ENCODE measurements at regions not wholly inside any gene's neighbourhood (a gene's known extent, or its start where the extent isn't known, plus 50 kb on each side); places are given as distances from the start of the nearest gene placed in this dataset.

DNA sequence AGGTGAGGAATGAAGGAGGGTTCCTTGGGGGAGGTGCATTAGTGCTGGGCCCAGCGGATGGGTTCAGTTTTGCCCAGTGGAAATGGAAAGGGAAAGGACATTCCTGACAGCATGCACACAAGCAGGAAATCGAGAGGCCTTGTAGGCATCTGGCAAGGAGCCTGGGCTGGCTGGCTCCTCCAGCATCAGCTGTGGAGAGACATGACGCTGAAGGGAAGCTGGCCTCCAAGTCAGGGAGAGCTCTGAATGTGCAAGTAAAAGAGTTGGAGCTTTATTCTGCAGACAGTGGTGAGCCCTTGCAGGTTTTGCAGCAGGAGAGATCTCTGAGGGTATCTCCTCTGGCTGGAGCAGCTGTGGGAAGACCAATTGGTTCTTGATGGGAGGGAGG, 154.3 kb downstream of the MRPL14 start:
- H3K4me3 ChIP-seq (ENCODE audit: low read depth, low read length), result no peak overlapping the region
- no peak for TF ChIP-seq CTCF (conservative IDR thresholded peaks at IDR 0.05; ENCODE audit: low read depth, low read length)
- DNase-seq (ENCODE audit: low read depth), result no peak

DNA sequence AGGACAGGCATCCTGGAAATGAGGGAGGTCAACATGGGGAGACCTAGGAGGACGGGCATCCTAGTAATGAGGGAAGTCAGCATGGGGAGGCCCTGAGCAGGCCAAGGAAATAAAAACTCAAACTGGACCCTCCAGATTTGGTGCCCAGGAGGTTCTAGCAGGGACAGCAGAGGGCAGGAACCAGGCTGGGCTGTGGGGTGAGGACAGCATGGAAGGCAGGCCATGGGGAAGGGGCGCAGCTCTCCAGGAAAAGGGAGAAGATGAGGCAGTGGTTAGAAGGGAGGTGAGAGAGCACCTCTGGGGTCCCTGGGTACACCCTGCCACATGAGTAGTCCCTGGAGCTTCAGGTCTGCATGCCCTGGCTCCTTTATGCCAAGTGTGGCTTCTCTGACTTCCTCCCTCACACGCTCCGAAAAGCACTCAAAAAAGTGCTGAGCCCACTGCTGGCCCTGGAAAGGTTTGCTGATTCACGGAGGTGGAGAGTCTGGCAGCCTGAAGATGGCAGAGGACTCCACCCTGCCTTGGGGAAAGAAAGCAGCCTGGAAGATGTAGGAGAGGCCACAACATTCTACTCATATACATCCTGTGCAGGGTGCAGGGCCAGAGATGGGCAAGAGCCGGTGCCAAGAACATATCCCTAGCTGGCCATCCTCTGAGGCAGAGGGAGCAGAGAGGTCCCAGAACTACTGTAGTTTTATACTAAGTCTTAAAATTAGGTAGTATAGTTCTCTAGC, 154.9 kb downstream of the MRPL14 start:
- no peak for TF ChIP-seq CTCF (conservative IDR thresholded peaks at IDR 0.05; ENCODE audit: low read depth, low read length)
- no peak for DNase-seq (ENCODE audit: low read depth)
- H3K4me3 ChIP-seq (ENCODE audit: low read depth, low read length), result no peak overlapping the region

- no peak for DNase-seq (ENCODE audit: low read depth)
- H3K4me3 ChIP-seq (ENCODE audit: low read depth, low read length), result no peak overlapping the region
- no peak for TF ChIP-seq CTCF (conservative IDR thresholded peaks at IDR 0.05; ENCODE audit: low read depth, low read length)
Measured at GRCh38 chr6:43971776-43972126, 155.5 kb downstream of the MRPL14 start.

- no peak overlapping the region for H3K4me3 ChIP-seq (ENCODE audit: low read depth, low read length)
- TF ChIP-seq CTCF (conservative IDR thresholded peaks at IDR 0.05; ENCODE audit: low read depth, low read length), result no peak
- DNase-seq (ENCODE audit: low read depth), result no peak
Measured at GRCh38 chr6:43970913-43971775, 156.1 kb downstream of the MRPL14 start.

GRCh38 chr6:43970068-43970912, 157.0 kb downstream of the MRPL14 start:
- no peak overlapping the region for H3K4me3 ChIP-seq (ENCODE audit: low read depth, low read length)
- no peak for DNase-seq (ENCODE audit: low read depth)
- no peak for TF ChIP-seq CTCF (conservative IDR thresholded peaks at IDR 0.05; ENCODE audit: low read depth, low read length)

DNA sequence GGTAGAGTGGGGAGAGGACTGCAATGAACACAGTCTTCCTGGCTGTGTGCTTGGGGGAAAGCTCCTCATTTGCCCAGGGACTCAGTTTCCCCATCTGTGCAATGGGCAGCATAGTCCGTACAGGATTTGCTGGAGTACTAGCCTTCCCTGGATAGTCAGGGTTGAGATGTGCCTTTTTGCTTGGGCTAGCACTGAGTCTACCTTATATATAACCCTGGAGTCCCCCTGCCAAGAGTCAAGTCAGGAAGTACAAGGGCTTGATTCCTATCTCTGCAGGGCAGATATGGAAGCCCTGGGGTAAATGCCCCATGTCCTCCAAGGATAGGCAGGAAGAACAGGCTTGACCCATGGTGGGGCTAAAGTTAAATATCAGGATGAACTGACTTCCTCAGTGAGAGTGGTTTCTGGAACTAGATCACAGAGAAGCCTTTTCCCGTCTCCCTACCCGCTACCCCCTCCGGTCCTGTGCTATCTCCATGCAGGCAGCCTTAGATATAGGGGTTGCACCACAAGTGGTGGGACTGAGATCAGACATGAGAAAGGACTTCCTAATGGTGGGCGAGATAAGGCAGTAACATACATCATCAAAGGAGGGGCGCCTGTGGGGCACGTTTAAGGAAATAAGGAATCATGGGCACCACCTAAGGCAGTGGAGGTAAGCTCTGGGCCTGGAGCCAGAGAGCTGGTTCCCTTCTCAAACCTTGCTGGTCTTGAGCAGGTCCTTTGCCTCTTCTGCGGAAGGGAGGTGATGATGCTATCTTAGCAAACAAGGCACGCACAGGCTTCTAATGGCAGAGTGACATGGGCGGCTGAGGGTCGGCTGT, 157.9 kb downstream of the MRPL14 start:
- DNase-seq (ENCODE audit: low read depth), result no peak
- H3K4me3 ChIP-seq (ENCODE audit: low read depth, low read length), result no peak overlapping the region
- no peak for TF ChIP-seq CTCF (conservative IDR thresholded peaks at IDR 0.05; ENCODE audit: low read depth, low read length)
